ENCODE measurements at regions not wholly inside any gene's neighbourhood (a gene's known extent, or its start where the extent isn't known, plus 50 kb on each side); places are given as distances from the start of the nearest gene placed in this dataset.

DNA sequence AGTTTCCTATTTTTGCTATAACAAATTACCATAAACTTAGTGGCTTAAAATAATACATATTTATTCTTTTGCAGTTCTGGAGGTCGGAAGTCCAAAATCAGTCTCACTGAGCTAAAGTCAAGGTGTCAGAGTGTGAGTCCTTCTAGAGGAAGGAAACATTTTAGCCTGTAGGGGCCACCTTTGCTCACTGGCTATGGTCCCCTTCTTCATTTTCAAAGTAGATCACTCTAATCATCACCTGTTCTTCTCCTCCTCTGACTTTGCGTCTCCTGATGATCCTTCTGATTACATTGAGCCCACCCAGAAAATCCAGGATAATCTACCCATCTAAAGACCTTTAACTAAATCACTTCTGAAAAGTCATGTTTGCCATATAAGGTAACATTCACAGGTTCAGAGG is 534.4 kb upstream of the SALL1 start:
- ChIA-PET POLR2A (no interaction called here), CTCF (no interaction called here)
- intact Hi-C loops (cut with micrococcal nuclease) (no loop called here), dilution Hi-C loops (cut with MboI; ENCODE audit: extremely low pct_ligation_motif_present, low sequenced_read_pairs) (no loop called here)
- BruUV-seq (replicated peaks) = no TSS peak
- Histone ChIP-seq H3K4me2 (ENCODE audit: insufficient read depth, low read length) (no peak overlapping the region), H3K9ac (replicated peaks; ENCODE audit: extremely low read depth, insufficient read depth, low read length) (no peak overlapping the region), H3K36me3 (ENCODE audit: control insufficient read depth in 2 of 2, extremely low read depth in 1 of 2, insufficient read depth in 2 of 2, low read length in 2 of 2) (no peaks in the 10 kb centered on the region), H3K27ac (ENCODE audit: insufficient read depth, low read depth, low read length) (no peak overlapping the region), H3K4me3 (replicated peaks in 1 of 3; ENCODE audit: insufficient read depth in 1 of 3, low read depth in 1 of 3, low read length in 3 of 3) (no peak overlapping the region), H3K4me1 (ENCODE audit: control insufficient read depth, extremely low read depth, insufficient read depth, low read length) (no peaks in the 10 kb centered on the region), H3K27me3 (ENCODE audit: control insufficient read depth in 2 of 2, insufficient read depth in 2 of 2, low read length in 2 of 2) (no peaks in the 10 kb centered on the region), H3K9me1 (replicated peaks; ENCODE audit: control insufficient read depth, extremely low read depth, insufficient read depth, low read length) (no peaks in the 10 kb centered on the region), H4K20me1 (replicated peaks; ENCODE audit: control insufficient read depth, extremely low read depth, insufficient read depth, low read length) (no peaks in the 10 kb centered on the region), H3K9me3 (replicated peaks; ENCODE audit: control insufficient read depth, insufficient read depth, low read length) (peaks cover 5% of the 10 kb centered on the region), H3K79me2 (ENCODE audit: control insufficient read depth, insufficient read depth, low read length) (no peaks in the 10 kb centered on the region), H2AFZ (ENCODE audit: low read depth, low read length) (no peak overlapping the region)
- no peak for FAIRE-seq
- TF ChIP-seq EZH2 (IDR thresholded peaks at IDR 0.05; ENCODE audit: borderline replicate concordance, low read depth, low read length, severe bottlenecking) (no peak), JUN (IDR thresholded peaks at IDR 0.05; ENCODE audit: borderline replicate concordance, insufficient read depth, insufficient read length, low read depth) (no peak)
- DNase-seq (ENCODE audit: low read depth, low spot score) = no peak

- Histone ChIP-seq H3K79me2 (ENCODE audit: control insufficient read depth, insufficient read depth, low read length) (no peaks in the 10 kb centered on the region), H3K4me2 (ENCODE audit: insufficient read depth, low read length) (no peak overlapping the region), H3K9me3 (replicated peaks; ENCODE audit: control insufficient read depth, insufficient read depth, low read length) (peaks cover 2% of the 10 kb centered on the region), H2AFZ (ENCODE audit: low read depth, low read length) (no peak overlapping the region), H3K4me3 (replicated peaks in 1 of 3; ENCODE audit: insufficient read depth in 1 of 3, low read depth in 1 of 3, low read length in 3 of 3) (no peak overlapping the region), H3K9ac (replicated peaks; ENCODE audit: extremely low read depth, insufficient read depth, low read length) (no peak overlapping the region), H3K9me1 (replicated peaks; ENCODE audit: control insufficient read depth, extremely low read depth, insufficient read depth, low read length) (no peaks in the 10 kb centered on the region), H3K4me1 (ENCODE audit: control insufficient read depth, extremely low read depth, insufficient read depth, low read length) (no peaks in the 10 kb centered on the region), H4K20me1 (replicated peaks; ENCODE audit: control insufficient read depth, extremely low read depth, insufficient read depth, low read length) (no peaks in the 10 kb centered on the region), H3K27me3 (ENCODE audit: control insufficient read depth in 2 of 2, insufficient read depth in 2 of 2, low read length in 2 of 2) (no peaks in the 10 kb centered on the region), H3K36me3 (ENCODE audit: control insufficient read depth in 2 of 2, extremely low read depth in 1 of 2, insufficient read depth in 2 of 2, low read length in 2 of 2) (no peaks in the 10 kb centered on the region), H3K27ac (ENCODE audit: insufficient read depth, low read depth, low read length) (no peak overlapping the region)
- ChIA-PET POLR2A (no interaction called here), CTCF (no interaction called here)
- dilution Hi-C loops (cut with MboI; ENCODE audit: extremely low pct_ligation_motif_present, low sequenced_read_pairs) (no loop called here), intact Hi-C loops (cut with micrococcal nuclease) (no loop called here)
- no TSS peak for BruUV-seq (replicated peaks)
- no peak for FAIRE-seq
- TF ChIP-seq, protein P1, sequence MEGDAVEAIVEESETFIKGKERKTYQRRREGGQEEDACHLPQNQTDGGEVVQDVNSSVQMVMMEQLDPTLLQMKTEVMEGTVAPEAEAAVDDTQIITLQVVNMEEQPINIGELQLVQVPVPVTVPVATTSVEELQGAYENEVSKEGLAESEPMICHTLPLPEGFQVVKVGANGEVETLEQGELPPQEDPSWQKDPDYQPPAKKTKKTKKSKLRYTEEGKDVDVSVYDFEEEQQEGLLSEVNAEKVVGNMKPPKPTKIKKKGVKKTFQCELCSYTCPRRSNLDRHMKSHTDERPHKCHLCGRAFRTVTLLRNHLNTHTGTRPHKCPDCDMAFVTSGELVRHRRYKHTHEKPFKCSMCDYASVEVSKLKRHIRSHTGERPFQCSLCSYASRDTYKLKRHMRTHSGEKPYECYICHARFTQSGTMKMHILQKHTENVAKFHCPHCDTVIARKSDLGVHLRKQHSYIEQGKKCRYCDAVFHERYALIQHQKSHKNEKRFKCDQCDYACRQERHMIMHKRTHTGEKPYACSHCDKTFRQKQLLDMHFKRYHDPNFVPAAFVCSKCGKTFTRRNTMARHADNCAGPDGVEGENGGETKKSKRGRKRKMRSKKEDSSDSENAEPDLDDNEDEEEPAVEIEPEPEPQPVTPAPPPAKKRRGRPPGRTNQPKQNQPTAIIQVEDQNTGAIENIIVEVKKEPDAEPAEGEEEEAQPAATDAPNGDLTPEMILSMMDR (IDR thresholded peaks at IDR 0.05; ENCODE audit: extremely low read depth in 1 of 2, insufficient read depth in 1 of 2, low read depth in 1 of 2, low read length in 2 of 2) = no peak
- TF ChIP-seq MYC (IDR thresholded peaks at IDR 0.05; ENCODE audit: low read depth, low read length) (no peak), GATA2 (IDR thresholded peaks at IDR 0.05; ENCODE audit: insufficient read depth, insufficient read length, low read depth, low read length) (no peak), MAX (IDR thresholded peaks at IDR 0.05; ENCODE audit: insufficient read depth, insufficient read length) (no peak), POLR2A (IDR thresholded peaks at IDR 0.05; ENCODE audit: low read depth, low read length) (no peak), JUN (IDR thresholded peaks at IDR 0.05; ENCODE audit: borderline replicate concordance, insufficient read depth, insufficient read length, low read depth) (no peak), POLR2AphosphoS5 (IDR thresholded peaks at IDR 0.05; ENCODE audit: insufficient read depth, low read depth, low read length) (no peak), EZH2 (IDR thresholded peaks at IDR 0.05; ENCODE audit: borderline replicate concordance, low read depth, low read length, severe bottlenecking) (no peak), FOS (IDR thresholded peaks at IDR 0.05; ENCODE audit: borderline replicate concordance, insufficient read depth, low read length) (no peak)
- no peak for DNase-seq (ENCODE audit: low read depth, low spot score)
These were observed 532.8 kb upstream of the SALL1 start for GRCh38 chr16:51683882-51684281.

Data from endothelial cell of umbilical vein (primary cell).